ENCODE measurements at regions not wholly inside any gene's neighbourhood (a gene's known extent, or its start where the extent isn't known, plus 50 kb on each side); places are given as distances from the start of the nearest gene placed in this dataset.

- Histone ChIP-seq H3K27me3 (replicated peaks in 1 of 2; ENCODE audit: control insufficient read depth in 2 of 2, insufficient read depth in 2 of 2, low read length in 1 of 2) (no peaks in the 10 kb centered on the region), H3K79me2 (ENCODE audit: control insufficient read depth, insufficient read depth, low read length) (no peaks in the 10 kb centered on the region), H3K4me2 (ENCODE audit: control insufficient read depth, insufficient read depth) (no peak overlapping the region), H3K9me3 (replicated peaks; ENCODE audit: control insufficient read depth, insufficient read depth, low read length) (no peaks in the 10 kb centered on the region), H2AFZ (ENCODE audit: control insufficient read depth, low read depth, low read length) (no peak overlapping the region), H3K4me1 (ENCODE audit: control insufficient read depth, insufficient read depth, low read length) (no peaks in the 10 kb centered on the region), H3K4me3 (no peak overlapping the region), H4K20me1 (ENCODE audit: control insufficient read depth, insufficient read depth) (no peaks in the 10 kb centered on the region), H3K9ac (ENCODE audit: control insufficient read depth, insufficient read depth, low read length) (no peak overlapping the region), H3K27ac (ENCODE audit: control insufficient read depth, insufficient read depth) (no peak overlapping the region), H3K36me3 (ENCODE audit: control insufficient read depth in 2 of 2, insufficient read depth in 2 of 2, low read length in 1 of 2) (no peaks in the 10 kb centered on the region)
- POLR2A ChIA-PET, result no interaction called here
- no TSS peak for BruUV-seq (replicated peaks)
- intact Hi-C loops (cut with micrococcal nuclease; ENCODE audit: unreplicated experiment) (no loop called here), in situ Hi-C loops (cut with MboI) (no loop called here)
- WGBS (ENCODE audit: insufficient coverage, insufficient replicate concordance, low lambda C conversion rate, missing lambda C conversion rate), result 9% methylated on average over 3 of the region's 3 CpGs
- RAD21 ChIA-PET (ENCODE audit: unreplicated experiment), result no interaction called here
- no peak for ATAC-seq
- SMC1A ChIA-PET (ENCODE audit: uncharacterized antibody, unreplicated experiment), result no interaction called here
- CTCF ChIA-PET, result interaction anchor here (0.5 kb wide), 1 partner anchor 900 kb away, joined by 3 read pairs; no protein-coding TSS in a partner anchor
- no peak for DNase-seq (ENCODE audit: low read depth, low spot score)
- no peak for FAIRE-seq
- TF ChIP-seq SREBF1 (IDR thresholded peaks at IDR 0.05; ENCODE audit: low read length) (no peak), SUPT20H (IDR thresholded peaks at IDR 0.05; ENCODE audit: borderline replicate concordance, control insufficient read depth, low read depth, low read length) (no peak), KAT2A (conservative IDR thresholded peaks at IDR 0.05; ENCODE audit: control insufficient read depth, low read depth, low read length) (no peak)
Measured at GRCh38 chr15:36406911-36407310, 172.5 kb upstream of the CDIN1 start.

GRCh38 chr15:36407647-36408046 lies 171.8 kb upstream of the CDIN1 start:
- no peak for FAIRE-seq
- Histone ChIP-seq H3K4me1 (ENCODE audit: control insufficient read depth, insufficient read depth, low read length) (no peaks in the 10 kb centered on the region), H4K20me1 (ENCODE audit: control insufficient read depth, insufficient read depth) (no peaks in the 10 kb centered on the region), H3K9me3 (replicated peaks; ENCODE audit: control insufficient read depth, insufficient read depth, low read length) (no peaks in the 10 kb centered on the region), H3K9ac (ENCODE audit: control insufficient read depth, insufficient read depth, low read length) (no peak overlapping the region), H3K79me2 (ENCODE audit: control insufficient read depth, insufficient read depth, low read length) (no peaks in the 10 kb centered on the region), H3K4me3 (no peak overlapping the region), H2AFZ (ENCODE audit: control insufficient read depth, low read depth, low read length) (no peak overlapping the region), H3K27me3 (replicated peaks in 1 of 2; ENCODE audit: control insufficient read depth in 2 of 2, insufficient read depth in 2 of 2, low read length in 1 of 2) (no peaks in the 10 kb centered on the region), H3K36me3 (ENCODE audit: control insufficient read depth in 2 of 2, insufficient read depth in 2 of 2, low read length in 1 of 2) (no peaks in the 10 kb centered on the region), H3K4me2 (ENCODE audit: control insufficient read depth, insufficient read depth) (no peak overlapping the region), H3K27ac (ENCODE audit: control insufficient read depth, insufficient read depth) (no peak overlapping the region)
- WGBS (ENCODE audit: insufficient coverage, insufficient replicate concordance, low lambda C conversion rate, missing lambda C conversion rate), result 25% methylated on average over 4 of the region's 4 CpGs
- DNase-seq (ENCODE audit: low read depth, low spot score), result no peak
- in situ Hi-C loops (cut with MboI) (no loop called here), intact Hi-C loops (cut with micrococcal nuclease; ENCODE audit: unreplicated experiment) (no loop called here)
- no TSS peak for BruUV-seq (replicated peaks)
- RAD21 ChIA-PET (ENCODE audit: unreplicated experiment), result no interaction called here
- CTCF ChIA-PET, result interaction anchor here (0.6 kb wide), 1 partner anchor 96 kb away, joined by 3 read pairs; no protein-coding TSS in a partner anchor
- SMC1A ChIA-PET (ENCODE audit: uncharacterized antibody, unreplicated experiment), result no interaction called here
- ATAC-seq, result no peak
- POLR2A ChIA-PET, result no interaction called here
- no peak for TF ChIP-seq REST (IDR thresholded peaks at IDR 0.05; ENCODE audit: low read depth, low read length)
- no peak for TF ChIP-seq STAT1 (conservative IDR thresholded peaks at IDR 0.05)
- TF ChIP-seq TCF12 (IDR thresholded peaks at IDR 0.05; ENCODE audit: low read depth, low read length), result no peak
- TF ChIP-seq ZNF622 (IDR thresholded peaks at IDR 0.05), result no peak
- TF ChIP-seq RFX5 (IDR thresholded peaks at IDR 0.05; ENCODE audit: low read depth, low read length), result no peak
- TF ChIP-seq STAT3 (IDR thresholded peaks at IDR 0.05; ENCODE audit: low read depth, low read length), result no peak
- no peak for TF ChIP-seq SP1 (IDR thresholded peaks at IDR 0.05; ENCODE audit: low read depth, low read length)
- no peak for TF ChIP-seq FOXM1 (IDR thresholded peaks at IDR 0.05; ENCODE audit: low read depth, low read length)
- no peak for TF ChIP-seq PML (IDR thresholded peaks at IDR 0.05; ENCODE audit: low read length)
- TF ChIP-seq SREBF2 (IDR thresholded peaks at IDR 0.05; ENCODE audit: low read length), result no peak
- no peak for TF ChIP-seq CTCF (IDR thresholded peaks at IDR 0.05 in 2 of 3, conservative IDR thresholded peaks at IDR 0.05 in 1 of 3; ENCODE audit: control insufficient read depth in 2 of 3, extremely low read depth in 1 of 3, insufficient read depth in 1 of 3, low read depth in 3 of 3, low read length in 3 of 3)
- no peak for TF ChIP-seq ETV6 (conservative IDR thresholded peaks at IDR 0.05 in 1 of 2, IDR thresholded peaks at IDR 0.05 in 1 of 2; ENCODE audit: borderline replicate concordance in 1 of 2, low read depth in 1 of 2)

Data from GM12878 (cell line).